SH-SY5Y (cell line): ENCODE measurements at regions not wholly inside any gene's neighbourhood (a gene's known extent, or its start where the extent isn't known, plus 50 kb on each side); places are given as distances from the start of the nearest gene placed in this dataset.

Experiments used
- GATA2 ChIP-seq: IDR thresholded peaks from 2 replicates; pipeline ENCODE4 v1.6.1; 2011; ENCODE audit warnings: mild to moderate bottlenecking, low read depth, low read length
- GATA3 ChIP-seq: IDR thresholded peaks from 2 replicates; pipeline ENCODE4 v1.6.1; 2011; ENCODE audit warnings: low read depth, mild to moderate bottlenecking, low read length, moderate library complexity

DNA sequence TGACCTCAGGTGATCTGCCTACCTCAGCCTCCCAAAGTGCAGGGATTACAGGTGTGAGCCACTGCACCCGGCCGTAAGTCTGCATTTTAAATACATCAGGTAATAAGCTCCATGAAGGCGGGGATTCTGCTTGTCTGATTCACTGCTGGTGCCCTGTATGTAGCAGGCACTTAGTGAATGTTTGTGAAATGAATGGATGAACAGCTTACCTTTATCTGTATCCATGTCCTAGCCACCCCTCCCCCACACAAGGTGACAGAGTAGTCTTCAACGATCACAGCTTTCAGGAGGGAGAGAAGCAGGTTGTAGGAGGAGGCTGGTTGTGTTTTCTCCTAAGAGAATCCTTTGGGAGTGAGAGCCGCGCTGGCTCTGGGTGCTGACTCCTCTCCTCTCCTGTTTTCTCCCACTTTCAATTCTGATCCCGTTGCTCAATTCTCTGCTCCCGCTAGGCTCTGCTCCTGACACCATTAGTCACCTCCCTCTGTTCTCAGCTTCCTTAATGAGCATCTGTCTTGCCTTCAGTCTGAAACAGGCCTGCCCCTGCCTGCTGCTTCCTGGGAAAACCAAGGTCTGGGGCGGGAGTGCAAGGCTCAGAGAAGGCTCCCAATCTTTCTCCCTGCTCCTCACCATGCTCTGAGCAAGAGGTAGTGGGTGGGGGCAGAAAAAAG is 88.8 kb upstream of the CTNNA1 start:
- TF ChIP-seq GATA2 (no peak), GATA3 (no peak)
